ENCODE measurements at regions not wholly inside any gene's neighbourhood (a gene's known extent, or its start where the extent isn't known, plus 50 kb on each side); places are given as distances from the start of the nearest gene placed in this dataset.

- DNase-seq (ENCODE audit: low read depth in 2 of 2): no peak
These were observed 84.4 kb upstream of the SYPL1 start for GRCh38 chr7:106196460-106197021.

- no peak for DNase-seq (ENCODE audit: low read depth in 2 of 2)
These were observed 81.5 kb upstream of the SYPL1 start for GRCh38 chr7:106193661-106194060.

DNA sequence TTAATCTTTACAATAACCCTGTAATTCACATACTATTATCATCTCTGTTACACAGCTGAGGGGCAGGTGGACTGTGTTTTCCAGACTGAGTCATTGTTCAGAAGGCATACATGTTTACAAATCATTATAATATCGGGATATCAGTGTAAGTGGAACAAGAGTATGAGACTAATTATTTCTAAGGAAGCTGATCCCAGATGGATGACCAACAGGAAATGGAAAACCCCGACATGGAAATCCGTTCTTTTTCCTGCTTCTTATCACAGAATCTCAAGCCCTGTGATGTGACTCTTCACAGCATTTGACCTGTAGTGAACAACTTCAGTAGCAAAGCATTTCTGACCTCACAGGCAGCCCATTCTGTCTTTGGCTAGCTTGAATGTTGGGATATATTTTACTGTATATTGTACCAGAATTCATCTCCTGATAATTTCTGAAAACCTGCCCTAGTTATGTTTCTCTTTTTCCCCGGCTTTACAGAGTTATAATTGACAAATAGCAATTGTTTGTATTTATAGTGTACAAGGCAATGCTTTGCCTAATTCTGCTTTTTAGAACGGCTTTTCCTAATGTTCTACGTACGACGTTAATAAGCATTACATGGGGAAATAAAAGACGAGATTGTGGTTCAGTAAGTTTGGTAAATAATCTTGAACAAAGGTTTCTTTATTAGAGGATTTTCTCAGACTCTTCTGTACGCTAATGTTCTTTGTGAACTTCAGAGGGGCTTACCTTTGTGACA, 78.6 kb upstream of the SYPL1 start:
- DNase-seq (ENCODE audit: low read depth in 2 of 2): no peak

- DNase-seq (ENCODE audit: low read depth in 2 of 2): no peak
These were observed 75.7 kb upstream of the SYPL1 start for GRCh38 chr7:106187613-106188350.

DNA sequence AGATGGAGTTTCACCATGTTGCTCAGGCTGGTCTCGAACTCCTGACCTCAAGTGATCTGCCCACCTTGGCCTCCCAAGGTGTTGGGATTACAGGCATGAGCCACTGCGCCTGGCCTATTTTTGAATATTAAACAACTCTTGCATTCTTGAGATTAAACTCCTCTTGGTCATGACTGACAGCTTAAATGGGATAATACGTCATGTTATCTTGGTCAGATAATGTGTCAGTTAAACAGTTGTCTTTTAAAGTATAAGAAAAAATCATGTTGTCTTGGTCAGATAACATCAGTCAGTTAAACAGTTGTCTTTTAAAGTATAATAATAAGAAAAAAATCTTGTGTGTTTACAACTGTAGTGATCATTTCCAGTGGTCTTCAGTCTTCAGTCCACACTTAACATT, 73.6 kb upstream of the SYPL1 start:
- no peak for DNase-seq (ENCODE audit: low read depth in 2 of 2)

GRCh38 chr7:106183952-106184351, 71.8 kb upstream of the SYPL1 start:
- no peak for DNase-seq (ENCODE audit: low read depth in 2 of 2)

DNA sequence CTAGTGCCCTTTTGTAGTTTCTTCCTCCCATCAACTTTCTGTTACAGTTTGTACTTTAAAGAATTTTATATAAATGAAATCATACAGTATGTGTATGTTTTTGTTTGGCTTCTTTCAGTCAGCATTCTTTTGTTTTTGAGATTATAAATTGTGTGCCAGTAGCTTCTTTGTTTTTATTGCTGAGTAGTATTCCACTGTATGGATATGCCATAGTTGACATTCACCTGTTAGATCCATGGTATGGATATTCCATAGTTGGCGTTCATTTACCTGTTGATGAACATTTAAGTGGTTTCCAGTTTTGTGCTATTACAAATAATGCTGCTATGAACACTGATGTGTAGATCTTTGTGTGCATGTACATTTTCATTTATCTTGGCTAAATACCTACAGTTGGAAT, 70.8 kb upstream of the SYPL1 start:
- no peak for DNase-seq (ENCODE audit: low read depth in 2 of 2)

DNA sequence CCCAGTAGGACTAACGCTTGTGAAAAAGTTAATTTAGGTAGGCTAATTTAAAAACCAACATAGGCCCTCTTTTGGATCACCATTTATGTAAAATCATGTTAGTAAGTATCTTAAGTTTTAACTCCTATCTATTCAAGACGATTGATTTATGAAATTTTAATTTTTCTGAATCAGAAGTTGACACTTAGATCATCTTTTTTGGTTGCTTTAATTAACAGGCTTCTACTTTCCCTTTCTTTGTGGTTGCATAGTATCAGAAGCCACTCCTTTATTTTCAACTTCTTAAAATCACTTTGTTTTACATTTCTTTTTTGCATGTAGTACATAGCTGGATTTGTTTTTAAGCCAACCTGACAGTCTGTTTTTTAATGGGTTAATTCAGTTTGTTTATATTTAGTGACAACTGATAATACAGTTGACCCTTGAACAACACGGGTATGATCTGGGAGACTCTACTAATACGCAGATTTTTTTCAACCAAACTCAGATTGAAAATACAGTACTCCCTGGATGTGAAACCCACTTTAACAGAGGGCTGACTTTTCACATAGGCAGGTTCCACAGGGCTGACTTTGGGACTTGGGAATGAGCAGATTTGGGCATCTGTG, 69.7 kb upstream of the SYPL1 start:
- no peak for DNase-seq (ENCODE audit: low read depth in 2 of 2)

DNA sequence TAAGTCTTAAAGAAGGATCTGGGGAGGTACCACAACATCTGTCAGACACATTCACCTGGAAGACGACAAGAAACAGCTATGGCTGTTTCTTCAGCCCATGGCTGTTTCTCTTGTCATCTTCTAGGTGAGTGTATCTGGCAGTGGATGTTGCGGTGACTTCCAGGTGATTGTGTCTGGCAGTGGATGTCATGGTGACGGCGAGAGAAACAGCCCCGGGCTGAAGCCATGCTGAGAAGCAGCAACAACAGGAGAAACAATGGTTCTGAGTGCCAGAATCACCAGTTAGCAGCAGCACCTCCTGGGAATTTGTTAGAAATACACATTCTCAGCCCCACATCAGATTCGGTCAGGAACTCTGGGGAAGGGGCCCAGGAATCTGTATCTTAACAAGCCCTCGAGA, 68.6 kb upstream of the SYPL1 start:
- DNase-seq (ENCODE audit: low read depth in 2 of 2): no peak

DNA sequence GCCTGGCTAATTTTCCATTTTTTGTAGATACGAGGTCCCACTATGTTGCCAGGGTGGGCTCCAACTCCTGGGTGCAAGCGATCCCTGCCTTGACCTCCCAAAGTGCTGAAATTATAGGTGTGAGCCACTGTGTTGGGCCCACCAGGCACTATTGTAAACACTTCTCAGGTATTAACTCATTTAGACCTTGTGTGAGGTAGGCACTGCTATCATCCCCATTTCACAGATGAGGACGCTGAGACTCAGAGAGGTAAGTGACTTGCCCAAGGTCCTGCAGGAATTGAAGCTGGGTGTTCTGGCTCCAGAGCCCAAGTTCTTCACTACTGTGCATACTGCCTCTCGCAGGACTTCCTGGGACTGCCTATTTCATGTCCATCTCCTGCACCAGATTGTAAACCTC, 67.1 kb upstream of the SYPL1 start:
- DNase-seq (ENCODE audit: low read depth in 2 of 2): no peak

GRCh38 chr7:106178593-106179134, 66.6 kb upstream of the SYPL1 start:
- no peak for DNase-seq (ENCODE audit: low read depth in 2 of 2)

- DNase-seq (ENCODE audit: low read depth in 2 of 2): no peak
These were observed 65.9 kb upstream of the SYPL1 start for GRCh38 chr7:106177738-106178592.

DNA sequence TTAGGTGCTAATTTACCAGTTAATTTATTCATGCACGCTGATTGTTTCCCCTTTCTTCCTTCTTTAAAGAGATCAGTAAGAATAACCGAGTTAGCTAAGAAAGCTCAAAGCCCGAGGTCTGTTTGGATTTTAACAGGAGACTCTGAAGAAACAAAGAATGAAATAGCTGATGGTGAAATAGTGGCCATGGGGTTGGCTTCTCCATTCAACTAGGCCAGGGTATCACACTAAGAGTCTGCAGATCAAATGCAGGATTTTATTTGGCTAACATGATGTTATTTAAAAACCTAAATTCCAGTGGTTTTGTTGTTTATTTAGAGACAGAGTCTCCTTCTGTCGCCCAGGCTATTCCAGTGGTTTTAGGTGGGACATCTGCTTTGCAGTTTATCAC, 65.2 kb upstream of the SYPL1 start:
- DNase-seq (ENCODE audit: low read depth in 2 of 2): no peak

- DNase-seq (ENCODE audit: low read depth in 2 of 2): peak; percentile 35 to 47
These were observed 64.5 kb upstream of the SYPL1 start for GRCh38 chr7:106176414-106177299.

DNA sequence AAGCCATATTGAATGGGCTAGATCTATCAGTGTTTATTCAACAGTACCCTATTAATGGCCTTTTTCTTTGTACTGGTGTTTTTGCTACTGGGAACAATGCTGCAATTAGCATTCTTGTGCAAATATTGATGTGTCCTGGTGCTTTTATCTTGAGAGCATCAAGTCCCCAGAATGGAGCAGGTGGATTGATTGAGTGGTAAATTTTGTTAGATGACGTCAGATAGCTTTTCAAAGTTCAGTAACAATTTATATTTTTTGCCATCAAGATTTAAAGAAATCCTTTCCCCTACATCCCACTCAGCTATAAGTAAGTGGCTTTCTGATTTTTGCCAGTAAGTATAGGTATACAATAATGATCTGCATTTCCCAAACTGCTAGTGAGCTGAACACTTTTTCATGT, 63.4 kb upstream of the SYPL1 start:
- DNase-seq (ENCODE audit: low read depth in 2 of 2): no peak

DNA sequence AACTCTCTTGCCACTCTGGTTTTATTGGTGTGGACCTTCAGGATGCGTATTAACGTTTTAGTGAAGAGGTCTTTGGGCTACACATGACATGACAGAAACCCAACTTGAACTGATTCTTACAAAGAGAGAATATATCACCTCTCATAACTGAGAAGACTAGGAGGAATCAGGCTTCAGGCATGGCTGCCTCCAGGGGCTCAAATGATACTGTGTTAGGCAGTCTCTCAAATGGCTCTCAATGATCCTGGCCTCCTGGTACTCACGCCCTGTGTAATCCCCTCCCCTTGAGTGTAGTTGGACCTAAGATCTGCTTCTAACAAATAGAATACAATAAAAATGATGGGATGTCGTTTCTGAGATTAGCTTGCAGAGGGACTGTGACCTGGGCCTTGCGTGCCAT, 58.5 kb upstream of the SYPL1 start:
- DNase-seq (ENCODE audit: low read depth in 2 of 2): no peak

- DNase-seq (ENCODE audit: low read depth in 2 of 2): no peak
These were observed 57.9 kb upstream of the SYPL1 start for GRCh38 chr7:106169821-106170610.

- no peak for DNase-seq (ENCODE audit: low read depth in 2 of 2)
These were observed 55.5 kb upstream of the SYPL1 start for GRCh38 chr7:106167439-106168136.

All from activated CD8-positive, alpha-beta memory T cell treated with anti-CD3 and anti-CD28 coated beads for 4 hours (primary cell).